ENCODE measurements at regions not wholly inside any gene's neighbourhood (a gene's known extent, or its start where the extent isn't known, plus 50 kb on each side); places are given as distances from the start of the nearest gene placed in this dataset.
"Not testable (repeated sequence)": the region's sequence is repeated elsewhere in the genome, so short reads cannot be mapped to it uniquely, and the experiment has no call there.

DNA sequence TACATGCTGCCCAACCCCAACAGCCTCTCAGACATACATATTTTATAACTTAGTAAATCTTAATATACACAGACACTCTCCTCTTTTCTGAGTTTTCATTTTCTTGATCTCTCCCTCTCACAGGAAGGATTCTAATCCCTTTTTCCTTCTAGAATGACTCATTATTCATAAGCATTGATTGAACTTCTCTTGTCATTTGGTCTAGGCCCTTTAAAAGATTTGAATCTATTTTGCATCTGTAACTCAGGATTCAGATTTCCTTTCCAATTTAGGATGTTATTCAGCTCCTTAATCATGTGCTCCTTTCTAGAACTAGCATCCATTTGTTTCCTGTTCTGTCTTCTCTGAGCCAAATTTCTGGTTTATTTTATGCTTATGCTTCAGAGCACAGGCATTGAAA is 624.5 kb upstream of the SGO1 start:
- no peak for DNase-seq

DNA sequence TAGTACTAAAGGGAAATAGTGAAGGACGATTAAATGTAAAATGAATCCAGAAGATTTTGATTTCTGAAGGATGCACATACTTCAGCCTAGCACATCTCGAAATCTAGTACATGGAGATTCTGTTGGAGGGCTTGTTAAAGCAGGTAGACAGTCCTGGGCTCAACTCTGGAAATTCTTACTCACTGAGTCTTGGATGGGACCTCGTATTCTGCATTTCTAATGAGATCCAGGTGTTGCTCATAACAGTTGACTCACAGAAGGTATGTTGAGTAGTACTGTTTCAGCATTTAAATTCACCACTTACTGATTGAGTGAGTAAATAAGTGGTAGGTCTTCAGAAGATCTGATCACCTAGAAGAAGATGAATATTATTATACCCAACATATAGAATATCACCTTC is 623.4 kb upstream of the SGO1 start:
- DNase-seq, result no peak

DNA sequence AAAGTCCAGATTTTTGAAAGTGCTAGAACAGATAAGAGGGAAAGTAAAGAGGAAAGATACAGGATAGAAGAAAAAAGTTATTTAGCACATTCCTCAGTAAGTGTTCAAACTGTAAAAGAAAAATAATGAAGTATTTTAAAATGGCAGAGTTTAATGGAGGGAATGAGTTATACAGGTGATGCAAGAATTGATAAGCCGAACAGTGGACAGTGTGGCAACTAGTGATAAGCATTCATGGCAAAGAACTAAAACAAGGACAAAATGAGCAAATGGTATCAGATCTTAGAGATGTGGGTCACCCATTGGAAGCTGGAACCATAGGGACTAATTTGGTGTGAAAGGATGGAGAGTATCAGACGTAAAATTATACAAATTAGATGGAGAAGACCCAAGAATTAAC is 622.9 kb upstream of the SGO1 start:
- DNase-seq, result no peak

DNA sequence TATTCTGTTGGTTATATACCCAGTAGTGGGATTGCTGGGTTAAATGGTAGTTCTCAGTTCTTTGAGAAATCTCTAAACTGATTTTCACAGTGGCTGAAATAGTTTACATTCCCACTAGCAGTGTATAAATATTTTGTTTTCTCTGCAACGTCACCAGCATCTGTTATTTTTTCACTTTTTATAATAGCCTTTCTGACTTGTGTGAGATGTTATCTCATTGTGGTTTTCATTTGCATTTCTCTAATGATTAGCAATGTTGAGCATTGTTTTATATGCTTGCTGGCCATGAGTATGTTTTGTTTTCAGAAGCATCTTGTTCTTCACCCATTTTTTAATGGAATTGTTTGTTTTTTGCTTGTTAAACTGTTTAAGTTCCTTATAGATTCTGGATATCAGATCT is 612.7 kb upstream of the SGO1 start:
- no peak for DNase-seq

DNA sequence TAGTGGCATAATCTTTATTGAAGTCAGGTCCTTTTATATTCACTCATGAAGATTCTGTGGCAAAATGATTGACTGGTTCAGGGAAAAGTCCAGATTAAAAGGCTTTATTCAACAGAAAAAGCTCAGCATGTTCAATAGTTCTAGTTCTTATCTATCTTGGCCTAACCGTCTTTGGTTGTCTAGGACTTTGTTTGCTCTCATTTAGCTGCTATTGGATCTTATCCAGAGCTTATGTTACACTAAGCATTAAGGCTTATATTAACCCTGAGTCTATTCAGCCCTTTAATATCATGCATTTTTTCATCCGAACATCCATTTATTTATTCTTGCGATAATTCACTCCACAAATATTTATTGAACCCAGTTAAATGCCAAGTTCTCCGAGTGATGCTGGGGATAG is 601.0 kb upstream of the SGO1 start:
- DNase-seq, result no peak

DNA sequence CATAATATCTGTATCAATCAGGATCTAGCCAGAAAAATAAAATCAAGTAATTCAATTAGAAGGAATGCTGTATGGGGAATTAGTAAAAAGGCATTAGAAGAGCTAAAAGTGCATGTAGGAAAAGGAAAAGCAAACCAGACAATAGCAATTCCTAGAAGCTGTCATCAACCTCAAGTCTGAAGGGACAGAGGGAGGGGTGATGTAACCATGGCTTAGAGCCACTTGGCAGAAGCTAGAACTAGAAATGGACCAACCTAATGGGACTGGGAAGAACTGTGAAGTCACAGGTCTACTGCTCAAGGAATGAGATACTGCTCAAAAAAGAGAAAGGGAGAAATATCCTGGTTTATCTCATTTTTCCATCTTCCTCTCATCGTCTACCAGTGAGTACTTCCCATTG is 590.7 kb upstream of the SGO1 start:
- DNase-seq, result no peak

DNA sequence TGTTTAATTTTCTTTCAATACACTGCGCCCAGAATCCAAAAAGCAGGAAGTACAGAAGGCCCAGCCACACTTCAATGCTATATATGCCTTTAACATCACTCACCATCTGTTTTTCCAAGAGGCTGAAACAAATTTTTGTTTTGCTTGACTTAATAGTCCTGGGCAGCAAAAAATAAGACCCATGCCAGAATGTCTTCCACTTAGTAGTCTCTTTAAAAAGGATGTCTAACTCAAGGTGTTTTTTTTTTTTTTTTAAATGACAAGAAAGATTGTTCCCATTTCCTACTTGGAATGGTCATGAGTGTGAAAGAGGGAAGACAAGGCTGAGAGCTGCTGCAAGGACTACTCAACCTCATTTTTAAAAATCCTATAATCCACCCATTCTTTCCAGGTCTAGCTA is 590.3 kb upstream of the SGO1 start:
- no peak for DNase-seq

DNA sequence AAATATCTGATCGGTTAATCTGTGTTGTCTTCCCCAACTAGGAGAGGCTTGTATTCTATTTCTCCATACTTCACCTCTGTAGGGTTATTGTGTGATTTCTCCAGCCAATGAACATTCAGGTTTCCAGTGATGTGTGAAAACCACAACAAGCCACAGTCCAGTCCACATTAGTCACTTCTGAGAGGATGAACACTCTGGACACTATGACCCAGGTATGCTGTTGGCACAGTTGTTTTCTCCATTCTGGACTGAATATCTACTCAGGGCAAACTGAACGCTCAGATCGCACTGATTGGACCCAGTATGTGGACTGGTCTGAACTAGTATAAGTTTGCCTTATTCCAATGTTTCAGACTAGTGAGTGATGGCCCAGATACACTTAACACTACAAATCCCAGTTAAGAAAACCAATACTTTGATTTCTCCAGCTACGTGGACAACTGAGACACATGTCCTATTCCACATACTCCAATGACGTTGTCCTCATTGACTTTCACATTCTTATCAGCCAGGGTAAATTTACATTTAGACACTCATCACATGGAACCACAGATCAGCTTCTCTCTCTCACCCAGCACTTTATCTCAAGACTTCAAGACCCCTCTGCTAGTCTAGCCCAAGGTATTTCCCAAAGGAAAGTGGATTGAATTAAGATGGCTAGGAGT is 587.4 kb upstream of the SGO1 start:
- no peak for DNase-seq

DNA sequence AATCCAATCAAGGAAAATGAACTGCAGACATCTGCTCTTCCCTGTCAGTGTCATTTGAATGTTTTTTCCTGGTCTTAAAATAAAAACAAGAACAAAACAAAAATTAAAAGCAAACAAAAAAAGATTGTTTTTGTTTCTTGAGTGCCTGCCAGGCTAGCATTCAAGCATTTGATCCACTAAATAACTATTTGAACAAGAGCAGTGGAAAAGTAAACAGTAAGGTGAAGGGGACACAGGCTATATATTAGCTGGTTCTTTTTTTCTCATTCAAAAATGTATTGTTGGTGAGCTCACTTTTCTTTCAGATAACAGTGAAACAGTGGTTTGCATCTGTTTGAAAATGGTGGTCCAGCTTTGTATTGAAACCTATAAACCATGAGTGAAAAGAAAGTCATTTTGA is 586.9 kb upstream of the SGO1 start:
- no peak for DNase-seq

DNA sequence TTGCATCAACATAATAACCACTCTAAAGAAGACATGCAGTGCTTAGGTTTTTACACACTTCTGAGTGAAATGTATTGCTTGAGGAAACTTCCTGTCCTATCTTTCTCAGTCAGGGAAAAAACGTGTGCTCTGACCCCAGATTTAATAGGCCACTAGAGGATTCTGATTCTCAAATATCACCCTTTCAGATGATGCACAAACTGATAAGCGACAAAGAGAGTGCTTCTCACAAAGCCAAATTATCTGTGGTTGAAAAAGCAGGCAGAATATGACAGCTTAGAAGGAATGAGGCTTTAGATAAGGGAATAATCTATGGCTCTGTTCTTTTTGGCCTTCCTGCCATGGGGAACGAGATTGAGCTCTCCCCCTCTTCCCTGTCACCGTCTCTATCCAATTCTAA is 583.4 kb upstream of the SGO1 start:
- DNase-seq, result no peak

DNA sequence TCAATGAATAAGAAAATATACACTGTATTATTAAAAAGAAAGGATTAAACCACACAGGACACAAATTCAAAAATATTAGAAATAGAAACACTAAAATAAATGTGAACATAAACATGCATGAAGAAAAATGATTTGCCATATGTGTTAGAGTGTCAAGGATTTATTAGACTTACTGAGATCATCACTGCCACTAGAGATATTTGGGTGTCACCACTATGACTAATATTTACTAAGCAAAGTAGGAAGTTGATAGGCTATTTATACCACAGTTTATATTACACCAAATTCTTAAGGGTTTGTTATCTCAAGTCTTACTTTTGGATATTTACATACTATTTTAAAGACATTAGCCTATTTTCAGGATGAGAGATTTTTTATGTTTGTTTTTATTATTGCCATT is 575.0 kb upstream of the SGO1 start:
- DNase-seq, result no peak

DNA sequence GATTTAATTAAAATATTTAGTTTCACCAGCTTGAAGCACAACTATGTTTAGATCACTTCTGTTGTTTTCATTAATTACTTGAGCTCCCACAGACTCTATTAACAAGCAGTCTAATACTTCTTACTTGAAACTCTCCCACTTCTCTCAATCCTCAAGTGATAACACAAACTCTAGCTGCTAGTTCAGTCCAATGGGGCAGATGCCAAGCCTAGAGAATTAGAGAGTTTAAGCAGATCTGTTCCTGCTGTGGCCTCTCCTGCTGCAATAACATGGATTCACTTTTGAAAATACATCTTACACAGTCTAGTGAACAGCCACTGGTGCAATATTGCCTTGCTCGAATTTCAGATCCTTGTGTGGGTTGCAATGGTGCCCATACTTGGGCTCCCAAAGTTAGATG is 566.4 kb upstream of the SGO1 start:
- DNase-seq, result no peak

DNA sequence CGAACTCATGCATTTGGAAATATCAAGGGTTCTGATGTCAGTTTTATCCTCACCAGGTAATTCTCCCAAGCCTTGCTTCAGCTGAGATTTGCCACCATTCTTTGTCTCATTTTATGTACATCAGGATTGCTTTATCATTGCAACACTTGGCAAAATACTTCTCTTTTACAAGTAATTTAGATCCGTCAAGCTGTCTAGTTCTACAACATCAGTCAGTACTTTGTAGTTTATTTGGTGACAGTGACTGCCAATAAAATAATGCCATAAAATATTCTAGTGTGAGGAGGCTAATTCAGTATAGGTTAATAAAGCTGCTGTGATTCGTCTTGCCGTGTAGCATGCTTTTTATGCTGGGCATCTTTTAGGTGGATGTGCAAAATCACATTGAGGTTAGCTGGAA is 565.3 kb upstream of the SGO1 start:
- DNase-seq, result no peak

DNA sequence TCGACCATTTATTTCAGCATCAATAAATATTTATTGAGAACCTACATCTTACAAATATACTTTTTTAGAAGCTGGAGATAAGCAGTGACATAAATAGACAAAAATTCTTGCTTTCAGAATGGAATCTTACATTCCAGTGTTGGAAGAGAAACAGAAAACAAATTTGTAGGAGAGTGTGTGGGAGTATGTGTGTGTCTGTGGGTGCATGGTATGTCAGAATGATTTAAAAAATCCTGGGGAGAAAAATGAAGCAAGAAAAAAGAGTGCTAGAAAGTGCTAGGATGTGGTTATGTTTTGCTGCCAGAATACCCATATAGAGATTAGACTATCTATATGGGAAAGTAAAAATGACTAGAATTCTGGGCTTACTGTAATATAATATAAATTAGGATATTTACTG is 561.7 kb upstream of the SGO1 start:
- DNase-seq, result no peak

DNA sequence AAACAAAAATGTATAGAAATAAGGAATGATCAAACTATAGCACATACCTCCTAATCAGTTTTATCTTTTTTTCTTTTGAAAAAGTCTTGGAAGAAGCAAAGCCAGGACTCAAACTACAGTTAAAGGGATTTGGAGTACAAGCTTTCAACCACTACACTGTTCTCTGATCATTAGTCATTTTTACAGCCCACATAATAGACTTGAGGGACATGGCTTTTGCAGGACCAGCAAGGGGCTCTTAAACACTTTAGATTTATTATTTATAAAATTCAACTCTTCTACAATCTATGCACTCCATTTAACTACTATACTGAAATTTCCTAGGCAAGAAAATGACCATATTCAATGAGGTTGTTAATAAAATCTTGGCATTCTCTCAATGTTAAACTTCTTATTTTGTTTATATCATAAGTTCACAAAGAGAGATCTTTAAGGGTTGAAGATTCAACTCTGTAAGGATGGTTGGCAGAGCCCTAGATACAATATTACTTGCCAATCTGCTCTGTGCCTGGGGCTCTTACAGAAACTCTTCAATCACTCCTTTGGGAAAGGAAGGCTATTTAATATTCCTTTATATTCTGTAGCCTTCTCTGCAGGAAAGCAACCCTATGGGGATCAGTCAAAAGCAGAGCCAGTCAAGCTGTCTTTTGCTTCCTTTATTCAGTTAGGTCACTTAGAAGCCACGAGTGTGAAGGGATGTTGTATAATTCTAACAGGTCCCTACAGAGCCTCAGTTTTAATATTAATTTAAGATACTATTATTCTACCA is 557.7 kb upstream of the SGO1 start:
- DNase-seq, result no peak

DNA sequence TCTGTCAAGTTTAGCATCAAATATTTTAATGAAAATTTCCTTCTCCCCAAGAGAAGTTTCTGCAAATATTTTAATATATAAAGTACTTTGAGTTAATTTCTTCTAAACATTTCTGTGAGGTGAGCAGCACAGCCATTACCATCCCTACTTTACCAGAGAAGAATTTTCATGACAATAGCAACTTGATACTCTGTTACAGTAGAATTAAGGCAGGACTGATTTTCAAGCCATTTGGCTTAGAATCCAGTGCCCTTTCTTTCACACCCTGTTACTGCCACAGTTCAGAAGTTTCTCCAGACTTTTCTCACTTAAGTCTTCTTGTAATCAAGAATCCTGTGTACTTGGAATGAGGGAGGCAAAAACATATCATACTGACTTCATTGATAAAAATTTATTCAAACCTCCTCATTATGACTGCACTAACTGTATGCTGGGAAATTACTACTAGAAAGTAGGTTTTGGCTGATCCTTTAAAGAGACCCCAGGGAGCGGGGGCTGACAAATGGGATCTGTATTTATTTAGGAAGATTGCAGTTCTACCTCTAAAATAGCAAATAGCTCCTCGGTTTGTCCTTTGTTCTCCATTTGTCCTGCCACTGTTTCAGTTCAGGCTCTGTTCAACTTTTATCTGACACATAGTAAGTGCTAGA is 557.0 kb upstream of the SGO1 start:
- DNase-seq, result no peak

DNA sequence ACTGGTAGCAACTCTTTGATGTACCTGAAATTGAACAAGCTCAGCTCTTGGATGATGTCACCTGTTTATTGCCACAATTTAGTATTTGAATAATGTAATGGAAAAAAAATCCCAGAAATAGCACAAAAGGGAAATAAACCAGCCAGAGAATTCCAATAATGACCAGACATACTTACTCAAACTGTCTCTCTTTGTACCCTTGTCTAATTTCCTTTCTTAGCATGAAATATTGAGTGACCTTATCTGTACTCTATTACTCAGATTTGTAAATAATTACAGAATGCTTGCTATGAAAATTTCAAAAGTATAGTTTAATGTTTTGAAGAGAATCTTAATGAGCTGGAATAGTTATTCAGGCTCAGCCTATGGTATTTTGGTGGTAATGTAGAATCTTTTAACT is 555.4 kb upstream of the SGO1 start:
- DNase-seq, result no peak

DNA sequence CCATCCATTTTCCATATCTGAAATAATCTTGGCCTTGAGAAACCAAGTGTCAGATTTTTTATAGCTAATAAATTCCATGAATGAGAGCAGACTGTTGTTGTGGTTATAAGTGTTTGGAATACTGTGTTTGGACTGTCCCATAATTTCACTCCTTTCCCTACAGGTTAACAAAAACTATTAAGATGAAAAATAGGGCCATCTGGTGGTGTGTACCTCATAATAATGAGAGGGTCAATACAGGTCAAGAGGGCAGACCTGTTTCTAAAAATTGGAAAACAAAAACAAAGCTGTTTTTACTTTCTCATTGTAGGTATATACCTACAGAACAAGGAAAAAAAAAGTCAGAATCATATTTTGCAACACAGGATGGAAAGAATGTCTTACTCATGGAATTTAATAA is 553.8 kb upstream of the SGO1 start:
- DNase-seq, result no peak

DNA sequence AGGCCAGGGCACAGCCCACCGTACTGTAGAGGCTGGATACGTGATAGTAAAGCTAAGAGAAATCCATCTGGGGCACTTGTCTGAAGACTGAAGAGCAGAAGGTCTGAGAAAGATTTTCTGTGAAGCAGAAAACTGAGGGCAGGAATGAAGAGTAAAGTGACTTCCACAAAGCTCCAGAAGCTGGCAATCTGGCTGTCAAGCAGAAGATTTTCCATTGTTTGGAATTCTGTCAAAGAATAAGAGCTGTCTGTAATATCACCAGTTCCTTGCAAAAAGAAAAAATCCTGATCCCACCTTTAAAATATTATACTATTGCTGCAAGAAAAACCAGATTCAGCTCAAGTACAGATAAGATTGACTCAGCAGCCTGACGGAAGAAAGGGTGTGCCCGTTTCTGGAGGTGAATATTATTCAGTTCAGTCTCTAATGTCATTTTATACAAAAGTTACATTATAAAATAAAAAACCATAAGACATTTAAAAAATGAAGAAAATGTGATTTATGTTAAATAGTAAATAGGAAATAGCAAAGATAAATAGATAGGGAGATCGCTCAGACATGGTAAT is 550.4 kb upstream of the SGO1 start:
- DNase-seq, result no peak

DNA sequence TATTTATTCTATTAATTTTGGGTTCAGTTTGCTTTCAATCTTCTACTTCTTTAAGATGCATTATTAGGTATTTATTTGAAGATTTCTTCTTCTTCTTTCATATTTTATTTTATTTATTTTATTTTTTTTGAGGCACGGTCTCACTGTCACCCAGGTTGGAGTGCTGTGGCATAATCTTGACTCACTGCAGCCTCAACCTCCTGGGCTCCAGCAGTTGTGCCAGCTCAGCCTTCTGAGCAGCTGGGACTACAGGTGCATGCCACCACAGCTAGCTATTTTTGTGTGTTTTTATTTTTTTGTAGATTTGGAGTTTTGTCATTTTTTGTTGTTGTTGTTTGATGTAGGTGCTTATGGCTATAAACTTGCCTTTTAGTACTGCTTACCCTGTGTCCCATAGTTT is 543.2 kb upstream of the SGO1 start:
- no peak for DNase-seq

DNA sequence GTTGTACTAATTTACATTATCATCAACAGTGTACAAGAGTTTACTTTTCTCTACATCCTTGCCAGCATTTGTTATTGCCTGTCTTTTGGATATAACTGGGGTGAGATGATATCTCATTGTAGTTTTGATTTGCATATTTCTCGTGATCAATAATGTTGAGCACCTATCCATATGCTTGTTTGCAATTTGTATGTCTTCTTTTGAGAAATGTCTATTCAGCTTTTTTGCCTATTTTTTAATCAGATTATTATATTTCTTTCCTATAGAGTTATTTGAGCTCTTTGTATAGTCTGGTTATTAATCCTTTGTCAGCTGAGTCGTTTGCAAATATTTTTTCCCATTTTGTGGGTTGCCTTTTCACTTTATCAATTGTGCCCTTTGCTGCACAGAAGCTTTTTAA is 540.8 kb upstream of the SGO1 start:
- no peak for DNase-seq

DNA sequence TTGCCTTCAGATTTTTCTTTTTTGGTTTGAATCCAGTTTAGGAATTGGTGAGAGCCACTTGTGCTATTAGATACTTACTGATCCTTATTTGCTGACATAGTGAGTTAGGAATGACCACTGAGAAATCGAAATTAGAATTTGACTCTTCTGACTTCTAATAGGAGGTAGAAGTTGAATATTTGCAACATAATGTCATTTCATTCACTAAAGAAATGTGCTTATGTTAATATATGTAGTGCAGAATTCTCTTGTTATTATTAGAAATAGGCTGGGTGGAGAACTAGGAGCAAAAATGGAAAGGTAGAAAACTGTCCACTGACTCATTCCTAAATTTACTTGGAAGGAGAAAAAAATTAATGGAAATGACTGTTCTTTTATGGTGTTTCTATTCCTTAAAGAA is 538.2 kb upstream of the SGO1 start:
- no peak for DNase-seq

DNA sequence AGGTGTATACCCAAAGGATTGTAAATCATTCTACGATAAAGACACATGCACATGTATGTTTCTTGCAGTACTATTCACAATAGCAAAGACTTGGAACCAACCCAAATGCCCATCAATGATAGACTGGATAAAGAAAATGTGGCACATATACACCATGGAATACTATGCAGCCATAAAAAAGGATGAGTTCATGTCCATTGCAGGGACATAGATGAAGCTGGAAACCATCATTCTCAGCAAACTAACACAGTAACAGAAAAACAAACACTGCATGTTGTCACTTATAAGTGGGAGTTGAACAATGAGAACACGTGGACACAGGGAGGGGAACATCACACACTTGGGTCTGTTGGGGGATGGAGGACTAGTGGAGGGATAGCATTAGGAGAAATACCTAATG is 530.4 kb upstream of the SGO1 start:
- not testable (repeated sequence) for DNase-seq

DNA sequence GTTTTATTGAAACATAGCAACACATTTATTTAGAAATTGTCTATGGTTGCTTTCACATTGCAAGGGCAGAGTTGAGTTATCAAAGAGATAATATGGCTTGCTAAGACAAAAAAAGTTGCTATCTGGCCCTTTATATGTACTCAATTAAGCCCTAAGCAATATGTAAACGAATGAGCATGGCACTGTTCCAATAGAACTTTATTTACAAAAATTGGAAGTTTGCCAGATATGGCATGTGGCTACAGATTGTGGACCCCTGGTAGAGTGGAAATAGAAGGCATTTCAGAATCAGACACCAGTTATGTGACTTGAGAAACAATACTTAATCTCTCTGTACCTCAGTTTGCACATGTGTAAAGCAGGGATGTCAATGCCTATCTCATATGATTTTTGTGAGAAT is 515.6 kb upstream of the SGO1 start:
- DNase-seq, result no peak
